OCI-LY7 (cell line): ENCODE measurements at regions not wholly inside any gene's neighbourhood (a gene's known extent, or its start where the extent isn't known, plus 50 kb on each side); places are given as distances from the start of the nearest gene placed in this dataset.

ENCODE experiments used
- EZH2phosphoT487 ChIP-seq: fragments of 200-600 bp; sonication (generic); IDR thresholded peaks from 2 replicates; pipeline ENCODE4 v1.6.1; 2018; ENCODE audit warnings: low read depth, borderline replicate concordance, mild to moderate bottlenecking, mixed run types, antibody characterized with exemption, low read length, moderate library complexity, mixed read lengths
- TF ChIP-seq, protein P1 (sequence below): fragments of 200-600 bp; sonication (generic); conservative IDR thresholded peaks from 2 replicates; pipeline ENCODE4 v1.5.1; 2014; ENCODE audit warnings: mild to moderate bottlenecking, antibody characterized with exemption, low read length, moderate library complexity, mixed read lengths

DNA sequence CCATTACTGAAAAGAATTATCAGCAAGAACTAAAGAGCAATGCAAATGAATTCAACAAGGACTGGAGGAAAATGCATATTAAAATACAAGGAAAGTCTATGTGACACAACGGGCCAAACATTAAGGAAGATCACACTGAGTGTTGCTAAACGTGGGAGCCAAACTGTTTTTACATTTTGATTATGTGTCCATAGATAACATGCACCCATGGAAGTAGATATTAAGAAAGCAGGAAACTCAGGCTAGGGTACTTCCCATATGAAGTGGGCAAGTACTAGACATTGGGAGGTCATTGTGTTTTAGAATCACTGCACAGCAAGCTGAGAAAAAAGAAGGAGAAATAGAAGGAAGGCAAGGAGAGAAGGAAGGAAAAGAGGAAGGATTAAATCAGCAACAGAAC lies 161.8 kb downstream of the KCTD12 start:
- TF ChIP-seq, protein P1, sequence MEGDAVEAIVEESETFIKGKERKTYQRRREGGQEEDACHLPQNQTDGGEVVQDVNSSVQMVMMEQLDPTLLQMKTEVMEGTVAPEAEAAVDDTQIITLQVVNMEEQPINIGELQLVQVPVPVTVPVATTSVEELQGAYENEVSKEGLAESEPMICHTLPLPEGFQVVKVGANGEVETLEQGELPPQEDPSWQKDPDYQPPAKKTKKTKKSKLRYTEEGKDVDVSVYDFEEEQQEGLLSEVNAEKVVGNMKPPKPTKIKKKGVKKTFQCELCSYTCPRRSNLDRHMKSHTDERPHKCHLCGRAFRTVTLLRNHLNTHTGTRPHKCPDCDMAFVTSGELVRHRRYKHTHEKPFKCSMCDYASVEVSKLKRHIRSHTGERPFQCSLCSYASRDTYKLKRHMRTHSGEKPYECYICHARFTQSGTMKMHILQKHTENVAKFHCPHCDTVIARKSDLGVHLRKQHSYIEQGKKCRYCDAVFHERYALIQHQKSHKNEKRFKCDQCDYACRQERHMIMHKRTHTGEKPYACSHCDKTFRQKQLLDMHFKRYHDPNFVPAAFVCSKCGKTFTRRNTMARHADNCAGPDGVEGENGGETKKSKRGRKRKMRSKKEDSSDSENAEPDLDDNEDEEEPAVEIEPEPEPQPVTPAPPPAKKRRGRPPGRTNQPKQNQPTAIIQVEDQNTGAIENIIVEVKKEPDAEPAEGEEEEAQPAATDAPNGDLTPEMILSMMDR, result no peak
- no peak for TF ChIP-seq EZH2phosphoT487
